ENCODE measurements at regions not wholly inside any gene's neighbourhood (a gene's known extent, or its start where the extent isn't known, plus 50 kb on each side); places are given as distances from the start of the nearest gene placed in this dataset.
"Not testable (repeated sequence)": the region's sequence is repeated elsewhere in the genome, so short reads cannot be mapped to it uniquely, and the experiment has no call there.

- no peak for DNase-seq
Observed at GRCh38 chr5:85173469-85173868, 788.8 kb upstream of the EDIL3 start.

DNA sequence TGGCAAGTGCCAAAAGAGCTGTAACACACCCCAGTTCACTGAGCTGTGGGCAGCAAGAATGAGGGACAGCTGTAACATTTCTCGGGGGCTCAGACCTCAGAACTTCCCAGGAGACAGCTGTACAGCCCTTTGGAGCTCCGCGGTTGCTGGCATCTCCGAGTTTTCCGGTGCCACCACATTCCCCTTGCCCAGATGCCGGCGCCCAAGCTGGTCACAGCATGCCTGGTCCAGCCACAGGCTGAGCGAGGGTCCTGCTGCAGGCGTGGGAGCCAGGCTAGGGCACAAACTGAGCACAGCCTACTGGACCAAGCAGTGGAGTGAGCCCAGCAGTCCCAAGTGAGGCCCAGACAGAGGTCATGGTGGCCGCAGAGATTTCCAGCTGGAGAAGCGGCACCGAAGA lies 797.7 kb upstream of the EDIL3 start:
- DNase-seq, result no peak

GRCh38 chr5:85204289-85204688 lies 819.6 kb upstream of the EDIL3 start:
- DNase-seq, result no peak

DNA sequence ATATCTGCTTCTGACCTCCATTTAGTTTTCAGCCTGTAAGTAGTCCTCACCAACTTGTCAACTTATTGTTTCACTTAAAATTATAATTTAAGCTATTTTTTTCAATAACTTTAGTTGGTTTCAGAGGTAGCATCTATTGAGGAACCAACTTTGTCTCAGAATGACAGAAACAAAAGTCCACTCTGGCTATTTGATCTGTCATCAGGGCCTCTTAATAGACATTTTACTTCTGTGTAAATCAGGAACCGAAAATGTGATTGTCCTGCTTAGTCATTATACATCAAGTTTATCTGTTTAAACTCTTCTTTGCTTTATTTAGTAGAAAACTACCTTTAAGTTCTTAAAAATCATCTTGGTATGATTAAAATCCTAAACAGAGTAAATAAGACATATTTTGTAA lies 820.8 kb upstream of the EDIL3 start:
- no peak for DNase-seq

DNA sequence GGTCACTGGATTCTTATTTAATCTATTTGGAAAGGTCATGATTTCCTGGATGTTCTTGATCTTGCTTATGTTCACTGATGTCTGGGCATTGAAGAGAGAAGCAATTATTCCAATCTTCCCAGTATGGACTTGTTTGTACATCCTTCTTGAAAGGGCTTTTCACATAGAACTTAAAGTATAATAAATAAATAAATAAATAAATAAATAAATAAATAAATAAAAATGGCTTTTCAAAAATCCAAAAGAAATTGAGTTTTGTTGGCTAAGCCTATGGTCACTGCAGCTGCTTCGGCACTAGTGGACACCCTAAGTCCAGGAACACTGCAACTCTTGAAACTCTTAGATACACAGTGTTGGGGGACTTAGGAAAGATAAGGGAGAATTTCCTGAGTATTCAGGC lies 840.7 kb upstream of the EDIL3 start:
- DNase-seq, result no peak

GRCh38 chr5:85249204-85249603 lies 864.5 kb upstream of the EDIL3 start:
- no peak for DNase-seq

GRCh38 chr5:85263125-85263524 lies 878.4 kb upstream of the EDIL3 start:
- no peak for DNase-seq

GRCh38 chr5:85266692-85267091 lies 882.0 kb upstream of the EDIL3 start:
- no peak for DNase-seq

DNA sequence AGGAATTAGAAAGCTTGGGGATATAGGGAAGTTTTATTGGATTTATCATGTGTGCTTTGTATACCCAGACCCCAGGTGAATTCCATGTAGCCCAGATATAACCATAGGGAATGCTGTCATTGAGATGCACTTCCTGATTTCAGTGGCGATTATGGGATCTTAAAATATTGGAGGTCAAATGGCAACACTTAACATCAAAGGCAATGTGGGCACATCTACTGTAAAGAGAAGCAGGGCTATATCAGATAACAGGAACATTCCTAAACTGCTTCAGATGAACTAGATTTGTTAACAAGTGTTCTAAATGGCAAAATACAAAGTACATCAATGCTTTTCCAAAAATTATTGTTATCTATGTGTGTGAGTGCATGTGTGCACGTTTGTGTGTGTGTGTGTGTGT lies 883.5 kb upstream of the EDIL3 start:
- no peak for DNase-seq

DNA sequence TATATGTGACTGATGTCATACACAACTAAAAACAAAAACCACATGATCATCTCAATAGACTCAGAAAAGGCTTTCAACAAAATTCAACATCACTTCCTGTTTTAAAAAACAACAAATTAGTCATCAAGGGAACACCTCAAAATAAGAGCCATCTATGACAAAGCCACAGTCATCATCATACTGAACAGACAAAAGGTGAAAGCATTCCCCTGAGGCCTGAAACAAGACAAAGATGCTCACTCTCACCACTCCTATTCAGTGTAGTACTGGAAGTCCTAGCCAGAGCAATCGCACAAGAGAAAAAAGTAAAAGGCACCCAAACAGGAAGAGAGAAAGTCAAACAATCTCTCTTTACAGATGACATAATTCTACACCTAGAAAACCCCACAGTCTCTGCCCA lies 893.5 kb upstream of the EDIL3 start:
- no peak for DNase-seq

DNA sequence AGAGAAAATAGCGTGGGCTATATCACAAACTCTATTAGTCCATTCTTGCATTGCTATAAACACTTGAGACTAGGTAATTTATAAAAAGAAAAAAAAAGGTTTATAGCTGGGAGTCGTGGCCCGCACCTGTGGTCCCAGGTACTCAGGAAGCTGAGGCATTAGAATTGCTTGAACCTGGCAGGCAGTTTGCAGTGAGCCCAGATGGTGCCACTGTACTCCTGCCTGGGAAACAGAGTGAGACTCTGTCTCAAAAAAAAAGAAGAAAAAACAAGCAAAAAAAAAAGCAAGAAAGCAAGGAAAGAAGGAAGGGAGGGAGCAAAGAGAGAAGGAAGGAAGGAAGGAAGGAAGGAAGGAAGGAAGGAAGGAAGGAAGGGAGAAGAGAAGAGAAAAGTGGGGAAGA lies 904.2 kb upstream of the EDIL3 start:
- DNase-seq, result no peak

GRCh38 chr5:85293145-85293785 lies 908.6 kb upstream of the EDIL3 start:
- no peak for DNase-seq

GRCh38 chr5:85304524-85304923 lies 919.8 kb upstream of the EDIL3 start:
- DNase-seq, result no peak

DNA sequence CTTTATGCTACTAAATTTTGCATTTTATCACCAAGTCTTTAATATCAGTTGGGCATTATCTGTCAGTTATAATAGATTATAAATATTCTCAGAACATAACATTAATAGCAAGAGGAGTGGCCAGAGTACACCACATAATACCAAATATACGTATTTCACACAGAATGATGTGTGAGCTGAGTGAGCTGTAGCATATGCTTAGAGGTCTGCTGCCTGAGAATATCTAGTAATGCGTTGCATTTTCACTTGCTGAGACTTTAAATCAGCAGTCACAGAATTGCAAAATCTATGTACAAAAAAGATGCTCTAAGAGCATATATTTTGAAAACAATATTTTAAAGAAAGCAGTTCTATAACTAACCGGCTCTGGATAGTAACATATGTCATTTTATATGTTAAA lies 921.1 kb upstream of the EDIL3 start:
- no peak for DNase-seq

DNA sequence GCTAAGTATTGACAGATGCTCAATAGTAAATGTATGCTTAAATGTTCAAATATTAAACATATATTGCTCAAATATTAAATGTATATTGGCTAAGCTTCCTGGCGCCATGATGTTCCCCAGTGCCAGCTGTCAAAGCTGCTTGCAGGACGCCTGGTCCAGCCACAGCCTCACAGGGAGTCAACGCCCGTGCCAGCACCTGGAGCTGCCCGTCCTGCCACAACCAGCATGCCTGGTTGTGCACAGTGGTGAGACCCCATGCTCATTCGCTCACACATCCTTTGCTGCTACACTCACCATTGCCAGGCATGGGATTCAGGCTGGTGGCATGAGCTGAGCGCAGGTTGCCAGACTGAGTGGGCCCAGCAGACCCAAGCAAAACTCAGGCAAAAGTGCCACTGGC lies 926.9 kb upstream of the EDIL3 start:
- no peak for DNase-seq

DNA sequence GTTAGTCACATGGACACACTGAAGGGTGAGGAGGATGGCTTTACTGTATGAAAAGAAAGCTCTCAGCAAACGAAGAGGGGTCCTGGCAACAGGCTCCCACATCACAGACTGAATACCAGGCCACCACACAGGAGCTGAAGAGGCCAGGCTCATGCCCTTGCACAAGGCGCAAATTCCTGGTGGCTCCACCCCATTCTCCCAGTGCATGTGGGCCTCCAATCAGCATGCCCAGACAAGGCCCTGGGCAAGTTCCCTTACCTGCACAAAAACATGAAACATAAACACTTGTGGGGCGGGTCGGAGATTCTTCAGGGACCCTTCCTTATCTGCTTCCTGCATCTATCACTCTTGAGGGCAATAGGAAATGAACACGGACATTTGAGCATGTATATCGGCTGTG lies 935.8 kb upstream of the EDIL3 start:
- DNase-seq, result no peak

DNA sequence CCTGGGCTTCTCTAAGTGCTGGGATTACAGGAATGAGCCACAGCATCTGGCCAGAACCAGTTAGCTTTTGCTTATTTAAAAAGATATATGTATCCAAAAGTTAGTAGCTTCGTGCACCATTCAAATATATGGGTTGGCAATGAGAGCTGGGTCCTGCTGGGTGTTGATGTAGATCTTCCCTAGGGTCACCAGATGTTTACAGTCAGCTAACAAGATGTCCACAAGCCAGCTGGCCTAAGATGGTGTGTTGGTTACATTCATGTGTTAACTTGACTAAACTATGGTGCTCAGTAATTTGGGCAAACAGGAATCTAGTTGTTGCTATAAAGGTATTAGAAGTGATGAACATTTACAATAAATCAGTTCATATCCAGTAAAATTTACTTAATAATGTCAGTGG lies 948.6 kb upstream of the EDIL3 start:
- DNase-seq, result no peak

DNA sequence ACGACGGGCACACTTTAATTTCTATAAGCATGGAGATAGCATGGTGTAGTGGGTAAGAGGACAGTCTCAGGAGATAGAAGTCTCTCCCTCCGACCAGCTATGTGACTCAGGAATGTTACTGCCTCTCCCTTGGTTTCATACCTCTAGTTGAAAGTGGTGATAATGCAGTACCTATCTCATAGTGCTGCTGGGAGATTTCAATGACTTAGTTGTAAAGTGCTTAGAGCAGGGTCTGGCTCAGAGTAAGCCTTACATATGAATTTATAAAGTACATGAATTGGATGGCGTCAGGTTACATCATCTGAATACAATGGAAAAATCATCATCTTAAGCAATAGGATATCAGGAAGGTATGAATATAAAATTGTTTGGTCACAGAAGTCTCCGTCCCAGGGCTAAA lies 952.8 kb upstream of the EDIL3 start:
- DNase-seq, result no peak

DNA sequence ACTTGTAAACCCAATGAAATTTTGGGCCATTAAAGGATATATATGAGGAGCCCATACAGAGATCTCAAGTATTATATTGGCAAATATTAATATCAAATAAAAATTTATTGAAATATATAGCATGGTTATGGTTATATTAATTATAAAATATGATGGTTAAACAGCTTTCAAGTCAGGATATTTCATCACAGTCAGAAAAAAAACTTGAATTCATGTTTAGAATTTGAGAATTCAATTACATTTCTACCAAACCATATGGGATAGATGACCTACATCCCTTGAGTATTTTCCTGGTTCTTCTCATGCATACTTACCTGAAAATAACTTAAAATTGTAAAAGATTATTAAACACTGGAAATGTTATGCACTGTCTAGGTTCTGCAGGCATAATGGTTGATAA lies 956.1 kb upstream of the EDIL3 start:
- no peak for DNase-seq

- no peak for DNase-seq
Observed at GRCh38 chr5:85345818-85346217, 961.1 kb upstream of the EDIL3 start.

DNA sequence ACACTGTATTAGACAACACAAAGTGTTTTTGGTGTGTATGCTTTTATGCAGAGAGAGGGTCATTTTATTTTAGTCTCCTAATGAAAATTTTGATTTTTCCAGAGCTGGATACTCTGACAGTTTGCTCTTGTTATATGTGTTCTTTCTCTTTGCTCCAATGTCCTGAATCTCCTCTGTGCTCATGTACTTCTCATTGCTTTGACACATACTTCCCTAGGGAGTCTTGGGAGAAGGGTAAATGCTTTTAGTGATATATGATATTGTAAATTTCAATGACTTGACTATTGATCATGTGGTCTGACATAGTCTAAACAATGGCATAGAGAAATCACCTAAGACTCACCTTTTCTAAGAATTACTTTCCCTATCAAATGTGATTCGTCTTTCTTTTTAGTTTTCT lies 972.6 kb upstream of the EDIL3 start:
- no peak for DNase-seq

DNA sequence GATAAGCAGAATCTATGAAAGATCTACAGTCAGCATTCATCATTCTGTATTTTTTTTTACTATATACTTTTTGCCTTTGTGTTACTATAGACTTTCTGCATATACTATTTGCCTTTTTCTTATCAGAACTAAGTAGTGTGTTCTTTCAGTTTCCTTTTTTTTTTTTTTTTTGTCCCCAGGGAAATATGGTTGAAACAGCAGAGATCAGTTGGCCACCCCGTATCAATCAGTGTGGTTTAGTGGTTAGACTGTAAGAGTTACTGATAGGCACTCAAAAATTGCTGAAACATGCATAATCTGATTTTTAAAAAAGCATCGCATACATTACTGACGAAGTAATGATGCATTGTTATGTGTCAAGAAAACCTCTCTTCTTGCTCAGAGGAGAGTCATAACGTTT lies 990.8 kb upstream of the EDIL3 start:
- DNase-seq, result no peak

DNA sequence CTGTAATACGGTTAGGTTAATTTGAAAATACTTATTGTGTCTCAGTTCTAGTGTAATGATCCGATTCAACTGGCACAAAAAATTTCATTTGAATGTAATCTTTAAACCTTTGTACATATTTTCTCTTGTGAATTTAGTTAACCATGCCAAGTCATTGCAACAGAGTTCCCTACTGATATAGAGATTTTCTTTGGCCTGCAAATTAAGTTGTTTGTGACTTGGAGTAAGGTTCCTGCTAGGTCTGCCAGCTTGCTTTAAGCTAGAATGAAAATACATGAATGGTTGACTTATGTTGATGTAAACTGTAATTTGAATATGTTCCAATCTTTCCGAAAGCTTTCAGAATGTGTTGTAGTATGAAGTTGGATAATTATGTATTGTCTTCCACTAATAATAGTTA lies 1004.1 kb upstream of the EDIL3 start:
- DNase-seq, result no peak

DNA sequence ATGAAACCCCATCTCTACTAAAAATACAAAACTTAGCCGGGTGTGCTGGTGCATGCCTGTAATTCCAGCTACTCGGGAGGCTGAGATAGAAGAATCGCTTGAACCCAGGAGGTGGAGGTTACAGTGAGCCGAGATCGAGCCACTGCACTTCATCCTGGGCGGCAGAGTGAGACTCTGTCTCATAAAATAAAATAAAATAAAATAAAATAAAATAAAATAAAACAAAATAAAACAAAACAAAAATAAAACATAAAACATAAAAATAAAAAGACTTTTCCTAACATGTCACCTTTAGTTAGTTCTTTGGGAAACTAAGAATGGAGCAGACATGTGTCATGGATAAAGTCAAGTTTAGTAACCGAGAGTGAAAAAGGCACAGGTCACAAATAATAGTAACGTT lies 1007.6 kb upstream of the EDIL3 start:
- DNase-seq, result not testable (repeated sequence)

DNA sequence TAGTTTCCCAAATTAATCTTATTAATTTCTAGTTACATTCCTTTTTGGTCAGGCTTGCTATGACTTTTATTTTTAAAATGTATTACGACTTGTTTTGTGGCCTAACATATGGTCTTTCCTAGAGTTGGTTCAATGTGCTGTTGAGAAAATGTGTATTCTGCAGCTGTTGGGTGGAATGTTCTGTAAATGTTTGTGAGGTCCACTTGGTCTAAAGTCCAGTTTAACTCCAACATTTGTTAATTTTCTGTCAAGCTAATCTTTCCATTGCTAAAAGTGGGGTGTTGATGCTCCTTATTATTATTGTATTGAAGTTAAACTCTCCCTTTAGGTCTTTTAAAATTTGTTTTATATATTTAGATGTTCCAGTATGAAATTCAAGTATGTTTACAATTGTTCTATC lies 1010.8 kb upstream of the EDIL3 start:
- DNase-seq, result no peak

DNA sequence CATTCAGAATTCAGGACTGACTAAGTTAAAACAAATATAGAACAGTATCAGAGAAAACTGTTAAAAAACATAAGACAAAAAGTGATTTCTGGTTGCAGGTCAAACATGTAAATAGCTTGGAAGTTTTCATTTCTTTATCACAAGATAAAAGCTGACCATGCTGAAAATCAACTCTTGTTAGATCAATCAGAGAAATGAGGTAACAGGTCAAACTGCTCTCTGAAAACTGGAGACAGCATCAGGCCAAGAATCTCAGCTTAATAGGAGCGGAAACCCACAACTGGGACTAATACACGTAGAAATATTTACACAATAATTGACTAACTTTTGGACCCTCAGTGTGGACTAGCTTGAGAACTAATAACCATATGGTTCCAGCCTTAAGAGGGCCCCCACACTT lies 1012.8 kb upstream of the EDIL3 start:
- no peak for DNase-seq
